ENCODE measurements at regions not wholly inside any gene's neighbourhood (a gene's known extent, or its start where the extent isn't known, plus 50 kb on each side); places are given as distances from the start of the nearest gene placed in this dataset.

DNA sequence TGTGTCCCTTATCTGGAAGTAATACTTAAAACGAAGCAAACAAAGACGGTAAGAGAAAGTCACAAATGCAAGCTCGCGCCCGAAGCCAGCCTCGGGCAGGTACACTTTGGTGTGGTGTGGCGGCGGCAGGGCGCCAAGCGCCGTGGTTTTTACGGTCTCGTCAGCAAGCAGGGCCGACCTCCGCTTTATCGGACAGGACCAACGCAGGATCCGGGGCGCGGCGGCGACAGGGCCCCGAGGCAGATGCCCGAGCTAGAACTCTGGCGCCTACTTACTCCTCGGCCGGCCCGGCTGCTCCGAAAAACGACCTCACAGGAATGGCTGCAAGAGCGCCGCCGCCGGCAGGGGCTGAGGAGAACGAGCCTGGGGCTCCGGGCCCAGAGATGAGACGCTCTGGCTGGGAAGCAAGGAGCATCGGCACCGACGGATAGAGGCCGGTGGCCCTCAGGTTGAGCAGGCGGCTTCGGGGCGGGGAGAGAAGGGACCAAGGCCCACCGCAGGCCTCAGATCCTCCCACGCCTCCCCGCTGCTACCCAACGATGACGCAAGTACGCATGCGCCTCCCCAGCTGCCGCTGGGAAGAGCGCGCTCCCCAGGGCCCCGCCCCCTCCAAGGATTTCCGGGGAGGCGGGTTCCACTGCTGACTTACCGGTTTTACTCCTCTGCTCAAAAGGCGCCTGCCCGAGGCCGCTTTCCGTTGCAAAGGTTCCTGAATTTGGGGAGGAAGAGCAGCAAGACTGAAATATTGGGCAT lies 60.6 kb downstream of the FAM217A start:
- Mint-ChIP-seq H3K4me1 (peaks cover 44 to 66% (median 54%) of the 10 kb centered on the region in 3 donors), H3K27me3 (no peaks in the 10 kb centered on the region), H3K9me3 (peaks cover 0 to 2% (median 0%) of the 10 kb centered on the region in 3 donors), H3K36me3 (peaks cover 6% of the 10 kb centered on the region), H3K4me3 (peak overlapping the region; percentile 94 to 98 (median 96)), H3K27ac (peak overlapping the region; percentile 93 to 99 (median 99))
